PC-9 (cell line): ENCODE measurements at regions not wholly inside any gene's neighbourhood (a gene's known extent, or its start where the extent isn't known, plus 50 kb on each side); places are given as distances from the start of the nearest gene placed in this dataset.

Experiments used
- BruUV-seq: library from RNA; stranded (reverse); fragments of 400-500 nt; replicated peaks from 2 replicates; lab custom pipeline; 2021; lab: Mats Ljungman, UMichigan
- CTCF ChIA-PET: fragments of 300-600 bp; sonication (Branson Sonifier 250); formaldehyde crosslinking; loops from one replicate; lab custom pipeline; 2022; ENCODE audit warnings: antibody characterized with exemption; lab: Charles Lee
- POLR2A ChIA-PET: fragments of 300-600 bp; sonication (Branson Sonifier 250); formaldehyde crosslinking; loops from one replicate; lab custom pipeline; 2022; ENCODE audit warnings: antibody characterized with exemption; ENCODE audit not compliant: unreplicated experiment; lab: Charles Lee
- DNase-seq, 2 experiments: peaks; one replicate each; pipeline versions ENCODE4 v3.0.0 to v3.0.0-alpha.2; 2015 to 2022; ENCODE audit warnings: mixed read lengths in 1 of 2
- H2AFZ ChIP-seq: fragments of 200-600 bp; sonication (generic); 2 replicates; pipeline ENCODE4 v1.8.1; 2017; ENCODE audit warnings: antibody characterized with exemption
- H3F3A ChIP-seq: fragments of 200-600 bp; sonication (generic); 2 replicates; pipeline ENCODE4 v1.8.1; 2017; ENCODE audit warnings: antibody characterized with exemption, mild to moderate bottlenecking, low read depth; ENCODE audit not compliant: insufficient read depth
- H3K27ac ChIP-seq: fragments of 200-600 bp; sonication (generic); 2 replicates; pipeline ENCODE4 v1.6.1; 2016; ENCODE audit warnings: mixed run types
- H3K27me3 ChIP-seq: fragments of 200-600 bp; sonication (generic); 2 replicates; pipeline ENCODE4 v1.6.1; 2016; ENCODE audit warnings: low read depth, mixed run types; ENCODE audit not compliant: insufficient read depth
- H3K36me3 ChIP-seq: fragments of 200-600 bp; sonication (generic); 2 replicates; pipeline ENCODE4 v1.6.1; 2016; ENCODE audit warnings: low read depth, mixed run types
- H3K4me1 ChIP-seq: fragments of 200-600 bp; sonication (generic); replicated peaks from 2 replicates; pipeline ENCODE4 v1.6.1; 2016; ENCODE audit warnings: mixed run types; ENCODE audit not compliant: insufficient read depth
- H3K4me2 ChIP-seq: fragments of 200-600 bp; sonication (generic); 2 replicates; pipeline ENCODE4 v1.6.1; 2017; ENCODE audit warnings: mixed run types
- H3K4me3 ChIP-seq: fragments of 200-600 bp; sonication (generic); 2 replicates; pipeline ENCODE4 v1.6.1; 2016; ENCODE audit warnings: mixed run types
- H3K79me2 ChIP-seq: fragments of 200-600 bp; sonication (generic); 2 replicates; pipeline ENCODE4 v1.6.1; 2017; ENCODE audit warnings: low read depth, mixed run types
- H3K9me2 ChIP-seq: fragments of 200-600 bp; sonication (generic); 2 replicates; pipeline ENCODE4 v1.8.1; 2017; ENCODE audit warnings: mild to moderate bottlenecking; ENCODE audit not compliant: insufficient read depth
- H3K9me3 ChIP-seq: fragments of 200-600 bp; sonication (generic); 2 replicates; pipeline ENCODE4 v1.8.1; 2016; ENCODE audit warnings: low read depth; ENCODE audit not compliant: insufficient read depth
- H4K20me1 ChIP-seq: fragments of 200-600 bp; sonication (generic); 2 replicates; pipeline ENCODE4 v1.8.1; 2017; ENCODE audit not compliant: insufficient read depth
- EZH2 ChIP-seq: fragments of 200-600 bp; sonication (generic); IDR thresholded peaks from 2 replicates; pipeline ENCODE4 v1.8.0; 2017; ENCODE audit warnings: antibody characterized with exemption, low read depth
- intact Hi-C: fragments of 100-400 bp; cut with micrococcal nuclease; formaldehyde crosslinking; loops from one replicate; pipeline ENCODE4 v1.10.0; 2022; ENCODE audit not compliant: unreplicated experiment
- TF ChIP-seq, protein P1 (sequence below): fragments of 200-600 bp; sonication (generic); conservative IDR thresholded peaks from 2 replicates; pipeline ENCODE4 v1.6.1; 2017; ENCODE audit warnings: mixed run types, antibody characterized with exemption, mild to moderate bottlenecking, moderate library complexity

DNA sequence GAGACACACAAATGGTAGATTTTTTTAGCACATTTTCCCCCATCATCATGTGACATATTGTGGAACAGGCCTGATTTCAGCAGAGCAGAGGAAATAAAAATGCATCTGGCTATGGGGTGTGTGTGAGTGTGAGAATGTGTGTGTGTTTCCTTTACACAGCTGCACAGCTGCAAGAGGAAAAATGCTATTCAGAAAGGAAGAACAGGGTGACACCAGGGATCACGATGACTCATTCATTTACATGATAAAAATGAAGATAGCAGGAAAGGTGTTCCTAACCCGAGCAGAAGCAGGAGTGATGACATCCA, 469.5 kb upstream of the TSHZ3 start:
- Histone ChIP-seq H3K36me3 (no peaks in the 10 kb centered on the region), H3K79me2 (no peaks in the 10 kb centered on the region), H3K4me2 (no peak overlapping the region), H4K20me1 (no peaks in the 10 kb centered on the region; the same call in 1 of the 2 replicates), H3K27me3 (peaks cover 14% of the 10 kb centered on the region), H3F3A (no peaks in the 10 kb centered on the region), H3K9me2 (no peaks in the 10 kb centered on the region), H2AFZ (no peak overlapping the region), H3K4me3 (no peak overlapping the region), H3K27ac (no peak overlapping the region), H3K4me1 (no peaks in the 10 kb centered on the region), H3K9me3 (no peaks in the 10 kb centered on the region)
- no peak for DNase-seq
- ChIA-PET CTCF (no interaction called here), POLR2A (no interaction called here)
- intact Hi-C loops: no loop called here
- no TSS peak for BruUV-seq
- TF ChIP-seq, protein P1, sequence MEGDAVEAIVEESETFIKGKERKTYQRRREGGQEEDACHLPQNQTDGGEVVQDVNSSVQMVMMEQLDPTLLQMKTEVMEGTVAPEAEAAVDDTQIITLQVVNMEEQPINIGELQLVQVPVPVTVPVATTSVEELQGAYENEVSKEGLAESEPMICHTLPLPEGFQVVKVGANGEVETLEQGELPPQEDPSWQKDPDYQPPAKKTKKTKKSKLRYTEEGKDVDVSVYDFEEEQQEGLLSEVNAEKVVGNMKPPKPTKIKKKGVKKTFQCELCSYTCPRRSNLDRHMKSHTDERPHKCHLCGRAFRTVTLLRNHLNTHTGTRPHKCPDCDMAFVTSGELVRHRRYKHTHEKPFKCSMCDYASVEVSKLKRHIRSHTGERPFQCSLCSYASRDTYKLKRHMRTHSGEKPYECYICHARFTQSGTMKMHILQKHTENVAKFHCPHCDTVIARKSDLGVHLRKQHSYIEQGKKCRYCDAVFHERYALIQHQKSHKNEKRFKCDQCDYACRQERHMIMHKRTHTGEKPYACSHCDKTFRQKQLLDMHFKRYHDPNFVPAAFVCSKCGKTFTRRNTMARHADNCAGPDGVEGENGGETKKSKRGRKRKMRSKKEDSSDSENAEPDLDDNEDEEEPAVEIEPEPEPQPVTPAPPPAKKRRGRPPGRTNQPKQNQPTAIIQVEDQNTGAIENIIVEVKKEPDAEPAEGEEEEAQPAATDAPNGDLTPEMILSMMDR: no peak
- TF ChIP-seq EZH2: no peak

DNA sequence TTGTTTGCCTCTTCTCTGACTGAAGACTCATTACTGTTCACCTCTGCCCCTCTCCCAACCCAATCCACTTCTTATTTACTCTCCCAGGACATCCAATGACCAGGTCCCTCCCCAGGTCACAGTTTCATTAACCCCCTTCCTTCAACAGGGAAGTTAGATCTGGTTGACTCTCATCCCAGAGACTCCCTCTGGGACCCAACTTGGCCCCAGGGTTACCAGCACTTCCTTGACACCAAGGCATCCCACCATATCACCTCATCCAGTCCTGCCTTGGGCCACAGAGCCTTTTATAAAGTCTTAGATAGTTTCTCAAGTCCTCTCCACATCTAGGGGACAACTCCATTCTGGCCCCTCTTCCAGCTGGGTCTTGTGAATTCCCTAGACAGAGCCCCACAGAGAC, 470.6 kb upstream of the TSHZ3 start:
- TF ChIP-seq, protein P1: no peak
- TF ChIP-seq EZH2: no peak
- Histone ChIP-seq H3K79me2 (no peaks in the 10 kb centered on the region), H3K4me2 (no peak overlapping the region), H3K36me3 (no peaks in the 10 kb centered on the region), H3K4me1 (no peaks in the 10 kb centered on the region), H3K27me3 (peaks cover 18% of the 10 kb centered on the region), H3K27ac (no peak overlapping the region), H3F3A (no peaks in the 10 kb centered on the region), H4K20me1 (no peaks in the 10 kb centered on the region; the same call in 1 of the 2 replicates), H2AFZ (no peak overlapping the region), H3K9me3 (no peaks in the 10 kb centered on the region), H3K9me2 (no peaks in the 10 kb centered on the region), H3K4me3 (no peak overlapping the region)
- ChIA-PET CTCF (no interaction called here), POLR2A (no interaction called here)
- no TSS peak for BruUV-seq
- intact Hi-C loops: no loop called here
- no peak for DNase-seq

DNA sequence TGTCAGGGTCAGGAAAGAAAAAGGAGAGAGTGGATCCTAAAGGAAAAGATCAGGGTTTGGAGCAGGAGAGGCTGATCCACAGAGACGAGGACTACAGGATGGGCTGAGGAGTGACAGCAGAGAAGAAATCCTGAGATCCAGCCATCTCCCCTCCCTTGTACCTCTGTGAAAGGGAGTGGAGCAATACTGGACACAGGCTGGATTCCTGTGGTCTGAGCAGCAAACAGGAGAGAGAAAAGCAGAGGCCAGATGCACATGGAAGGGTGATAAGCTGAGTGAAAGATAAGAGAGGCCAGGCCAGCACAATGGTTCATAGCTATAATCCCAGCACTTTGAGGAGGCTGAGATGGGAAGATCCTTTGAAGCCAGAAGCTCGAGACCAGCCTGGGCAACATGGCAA, 472.1 kb upstream of the TSHZ3 start:
- BruUV-seq: no TSS peak
- no peak for DNase-seq
- intact Hi-C loops: no loop called here

More for the DNA sequence above, 472.1 kb upstream of the TSHZ3 start:
- peaks cover 13% of the 10 kb centered on the region for H3K27me3 ChIP-seq
- no peak for TF ChIP-seq EZH2
- TF ChIP-seq, protein P1: no peak
- POLR2A ChIA-PET: no interaction called here
- H2AFZ ChIP-seq: no peak overlapping the region
- CTCF ChIA-PET: no interaction called here
- H4K20me1 ChIP-seq: no peaks in the 10 kb centered on the region; the same call in 1 of the 2 replicates
- H3K4me3 ChIP-seq: no peak overlapping the region
- H3K4me1 ChIP-seq: no peaks in the 10 kb centered on the region
- H3F3A ChIP-seq: no peaks in the 10 kb centered on the region
- no peaks in the 10 kb centered on the region for H3K36me3 ChIP-seq
- H3K79me2 ChIP-seq: no peaks in the 10 kb centered on the region
- no peak overlapping the region for H3K4me2 ChIP-seq
- H3K9me2 ChIP-seq: no peaks in the 10 kb centered on the region
- H3K9me3 ChIP-seq: no peaks in the 10 kb centered on the region
- no peak overlapping the region for H3K27ac ChIP-seq
